CD4-positive, alpha-beta T cell treated with Interleukin-17A for 4 hours (primary cell): ENCODE measurements at regions not wholly inside any gene's neighbourhood (a gene's known extent, or its start where the extent isn't known, plus 50 kb on each side); places are given as distances from the start of the nearest gene placed in this dataset.
"Not testable (repeated sequence)": the region's sequence is repeated elsewhere in the genome, so short reads cannot be mapped to it uniquely, and the experiment has no call there.

Source experiments
- DNase-seq: peaks from one replicate; pipeline ENCODE4 v3.0.0-alpha.2; 2020; ENCODE audit warnings: mixed read lengths

- DNase-seq = no peak
Observed at GRCh38 chr4:154030152-154030551, 241.3 kb upstream of the SFRP2 start.

- DNase-seq = no peak
Observed at GRCh38 chr4:154029171-154029570, 240.3 kb upstream of the SFRP2 start.

GRCh38 chr4:154025110-154025509, 236.2 kb upstream of the SFRP2 start:
- no peak for DNase-seq

GRCh38 chr4:154024097-154024694, 235.3 kb upstream of the SFRP2 start:
- peak; percentile 6 for DNase-seq

GRCh38 chr4:154023671-154024070, 234.8 kb upstream of the SFRP2 start:
- not testable (repeated sequence) for DNase-seq

GRCh38 chr4:154019811-154020210, 230.9 kb upstream of the SFRP2 start:
- no peak for DNase-seq

GRCh38 chr4:154018659-154019058, 229.8 kb upstream of the SFRP2 start:
- peak; percentile 18 for DNase-seq

GRCh38 chr4:154015578-154015977, 226.7 kb upstream of the SFRP2 start:
- no peak for DNase-seq

GRCh38 chr4:154014407-154015321, 225.8 kb upstream of the SFRP2 start:
- DNase-seq = no peak

GRCh38 chr4:154013576-154013975, 224.7 kb upstream of the SFRP2 start:
- no peak for DNase-seq

GRCh38 chr4:154010371-154010770, 221.5 kb upstream of the SFRP2 start:
- DNase-seq = no peak

GRCh38 chr4:154009788-154010187, 220.9 kb upstream of the SFRP2 start:
- DNase-seq = no peak

- no peak for DNase-seq
Observed at GRCh38 chr4:154009191-154009590, 220.3 kb upstream of the SFRP2 start.

GRCh38 chr4:154005171-154005520, 216.3 kb upstream of the SFRP2 start:
- DNase-seq = no peak

GRCh38 chr4:154004507-154005170, 215.8 kb upstream of the SFRP2 start:
- no peak for DNase-seq

- DNase-seq = no peak
Observed at GRCh38 chr4:154004016-154004415, 215.1 kb upstream of the SFRP2 start.

- no peak for DNase-seq
Observed at GRCh38 chr4:154003378-154003777, 214.5 kb upstream of the SFRP2 start.

GRCh38 chr4:154001193-154001592, 212.3 kb upstream of the SFRP2 start:
- no peak for DNase-seq

- DNase-seq = no peak
Observed at GRCh38 chr4:153997516-153997915, 208.6 kb upstream of the SFRP2 start.

- no peak for DNase-seq
Observed at GRCh38 chr4:153989505-153989904, 200.6 kb upstream of the SFRP2 start.

GRCh38 chr4:153988492-153989363, 199.8 kb upstream of the SFRP2 start:
- DNase-seq = no peak

- no peak for DNase-seq
Observed at GRCh38 chr4:153987291-153987690, 198.4 kb upstream of the SFRP2 start.

- no peak for DNase-seq
Observed at GRCh38 chr4:153976954-153977353, 188.1 kb upstream of the SFRP2 start.
